ENCODE measurements at regions not wholly inside any gene's neighbourhood (a gene's known extent, or its start where the extent isn't known, plus 50 kb on each side); places are given as distances from the start of the nearest gene placed in this dataset.
A peak's percentile ranks its signal among the peaks of the same experiment; 100 is the strongest.
"Not testable (repeated sequence)": the region's sequence is repeated elsewhere in the genome, so short reads cannot be mapped to it uniquely, and the experiment has no call there.

- no peak for DNase-seq (ENCODE audit: low spot score)
Observed at GRCh38 chr12:118537481-118537917, 161.1 kb downstream of the SUDS3 start.

GRCh38 chr12:118541071-118541470 is 164.7 kb downstream of the SUDS3 start:
- DNase-seq (ENCODE audit: low spot score), result no peak

GRCh38 chr12:118541934-118542333 is 165.6 kb downstream of the SUDS3 start:
- no peak for DNase-seq (ENCODE audit: low spot score)

GRCh38 chr12:118543651-118544050 is 167.3 kb downstream of the SUDS3 start:
- no peak for DNase-seq (ENCODE audit: low spot score)

- DNase-seq (ENCODE audit: low spot score), result peak; percentile 42
Observed at GRCh38 chr12:118544569-118544968, 168.2 kb downstream of the SUDS3 start.

DNA sequence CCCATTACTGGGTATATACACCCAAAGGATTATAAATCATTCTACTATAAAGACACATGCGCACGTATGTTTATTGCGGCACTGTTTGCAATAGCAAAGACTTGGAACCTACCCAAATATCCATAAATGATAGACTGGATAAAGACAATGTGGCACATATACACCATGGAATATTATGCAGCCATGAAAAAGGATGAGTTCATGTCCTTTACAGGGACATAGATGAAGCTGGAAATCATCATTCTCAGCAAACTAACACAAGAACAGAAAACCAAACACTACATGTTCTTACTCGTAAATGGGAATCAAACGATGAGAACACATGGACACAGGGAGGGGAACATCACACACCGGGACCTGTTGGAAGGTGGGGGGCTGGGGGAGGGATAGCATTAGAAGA is 171.3 kb downstream of the SUDS3 start:
- DNase-seq (ENCODE audit: low spot score), result not testable (repeated sequence)

DNA sequence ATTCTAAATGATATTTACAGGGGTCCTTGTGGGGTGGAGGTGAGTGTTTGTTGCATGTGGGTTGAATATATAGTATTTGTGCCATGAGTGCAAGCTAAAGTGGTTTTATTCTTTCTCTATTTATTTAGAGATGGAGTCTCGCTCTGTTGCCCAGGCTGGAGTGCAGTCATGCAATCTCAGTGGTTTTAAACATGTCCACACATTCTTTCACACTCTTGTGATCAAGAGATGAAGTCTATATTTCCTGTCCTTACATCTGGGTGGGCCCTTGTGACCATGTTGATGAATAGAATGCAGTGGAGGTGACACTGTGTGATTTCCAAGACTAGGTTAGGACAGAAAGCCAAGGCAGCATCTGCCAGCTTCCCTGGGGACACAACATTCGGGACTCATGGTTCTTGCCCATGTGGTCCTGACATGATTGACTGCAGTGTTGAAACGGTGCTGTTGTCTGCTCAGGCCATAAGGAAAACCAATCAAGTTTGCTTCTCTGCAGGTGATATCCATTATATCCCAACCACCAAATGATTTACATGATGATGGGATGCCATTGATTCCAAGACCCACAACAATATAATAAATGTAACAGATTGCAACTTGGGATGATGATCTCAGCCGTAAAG is 172.6 kb downstream of the SUDS3 start:
- no peak for DNase-seq (ENCODE audit: low spot score)

GRCh38 chr12:118549510-118549980 is 173.2 kb downstream of the SUDS3 start:
- DNase-seq (ENCODE audit: low spot score), result no peak

- DNase-seq (ENCODE audit: low spot score), result no peak
Observed at GRCh38 chr12:118553856-118554504, 177.6 kb downstream of the SUDS3 start.

GRCh38 chr12:118558941-118559340 is 182.6 kb downstream of the SUDS3 start:
- no peak for DNase-seq (ENCODE audit: low spot score)

- no peak for DNase-seq (ENCODE audit: low spot score)
Observed at GRCh38 chr12:118560733-118561132, 184.4 kb downstream of the SUDS3 start.

DNA sequence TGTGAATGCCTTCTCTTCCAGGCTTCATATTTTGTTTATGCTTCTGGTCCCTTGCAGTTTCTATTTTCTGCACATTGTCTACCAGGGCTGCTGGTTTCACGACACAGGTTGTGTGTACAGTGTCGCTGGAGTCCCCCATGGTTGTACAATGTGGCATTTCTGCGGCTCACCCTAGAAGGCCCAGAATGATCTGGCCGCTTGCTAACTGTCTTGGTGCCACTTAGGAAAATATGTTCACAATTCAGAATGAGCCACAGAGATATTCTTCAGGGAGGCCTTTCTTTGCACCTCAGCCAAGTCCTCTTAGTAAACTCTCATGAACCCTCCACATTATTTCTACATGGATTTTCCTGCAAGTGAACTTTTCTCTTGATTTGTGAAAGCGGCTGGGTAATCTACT is 195.4 kb downstream of the SUDS3 start:
- DNase-seq (ENCODE audit: low spot score), result no peak

DNA sequence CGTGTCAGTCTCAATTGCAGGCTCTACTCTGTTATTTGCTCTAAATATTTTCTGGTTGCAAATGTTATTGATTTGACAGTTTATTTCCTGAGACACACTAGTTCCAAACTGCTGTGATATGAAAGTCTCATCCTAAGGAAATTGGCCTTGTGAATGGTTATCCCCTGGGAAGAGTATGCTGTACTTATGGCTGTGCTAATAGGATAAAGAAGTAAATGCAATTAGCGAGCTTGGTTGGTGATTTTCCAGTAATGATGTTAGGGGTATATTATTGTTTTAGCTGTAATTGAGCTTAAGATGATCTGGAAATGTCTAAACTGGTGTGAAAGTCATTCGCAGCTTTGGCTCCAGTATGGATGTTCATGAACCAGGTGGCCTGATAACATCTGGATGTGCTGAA is 197.9 kb downstream of the SUDS3 start:
- DNase-seq (ENCODE audit: low spot score), result no peak

DNA sequence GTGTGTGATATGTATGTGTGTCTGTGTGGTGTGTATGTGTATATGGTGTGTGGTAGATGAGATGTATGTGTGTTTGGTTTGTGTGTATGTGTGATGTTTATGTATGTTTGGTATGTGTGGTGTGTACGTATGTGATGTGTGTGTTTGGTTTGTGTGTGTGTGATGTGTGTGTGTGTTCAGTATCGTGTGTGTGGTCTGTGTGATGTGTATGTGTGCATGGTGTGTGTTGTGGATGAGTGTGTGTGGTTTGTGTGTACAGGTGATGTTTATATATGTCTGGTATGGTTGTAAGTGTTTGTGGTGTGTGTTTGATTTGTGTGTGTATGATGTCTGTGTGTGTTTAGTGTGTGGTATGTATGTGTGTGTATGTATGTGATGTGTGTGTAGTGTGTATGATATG is 199.4 kb downstream of the SUDS3 start:
- DNase-seq (ENCODE audit: low spot score), result no peak

DNA sequence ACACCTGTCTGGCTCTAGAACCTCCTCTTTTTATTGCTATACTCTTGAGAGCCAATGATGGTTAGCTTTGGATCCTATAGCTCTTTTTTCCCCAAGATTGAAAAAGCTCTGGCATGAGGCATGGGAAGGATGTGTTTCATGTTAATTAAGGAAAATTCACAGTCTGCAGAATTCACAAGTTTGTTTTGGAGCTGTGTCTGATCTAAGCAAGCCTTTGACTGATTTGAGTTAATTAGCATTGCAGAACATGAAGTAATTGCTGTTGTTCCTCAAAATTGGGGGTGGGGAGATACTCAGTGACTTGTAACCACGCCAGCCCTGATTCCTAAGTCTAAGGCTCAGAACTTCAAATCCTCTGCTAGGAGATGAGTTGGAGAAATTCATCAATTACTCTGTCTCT is 205.0 kb downstream of the SUDS3 start:
- no peak for DNase-seq (ENCODE audit: low spot score)

DNA sequence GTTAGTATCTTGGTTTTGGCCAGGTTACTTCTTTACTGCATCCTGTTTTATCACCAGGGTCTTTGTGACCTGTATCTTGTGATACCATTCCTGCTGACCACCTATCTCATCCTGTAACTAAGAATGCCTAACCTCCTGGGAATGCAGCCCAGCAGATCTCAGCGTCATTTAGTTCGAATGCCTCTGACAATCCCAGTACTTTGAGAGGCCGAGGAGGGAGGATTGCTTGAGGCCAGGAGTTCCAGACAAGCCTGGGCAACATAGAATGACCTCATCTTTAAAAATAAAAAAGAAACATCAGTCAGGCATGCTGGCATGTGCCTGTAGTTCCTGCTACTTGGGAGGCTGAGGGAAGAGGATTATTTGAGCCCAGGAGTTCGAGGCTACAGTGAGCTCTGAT is 206.5 kb downstream of the SUDS3 start:
- DNase-seq (ENCODE audit: low spot score), result no peak

- DNase-seq (ENCODE audit: low spot score), result no peak
Observed at GRCh38 chr12:118586433-118586832, 210.1 kb downstream of the SUDS3 start.

DNA sequence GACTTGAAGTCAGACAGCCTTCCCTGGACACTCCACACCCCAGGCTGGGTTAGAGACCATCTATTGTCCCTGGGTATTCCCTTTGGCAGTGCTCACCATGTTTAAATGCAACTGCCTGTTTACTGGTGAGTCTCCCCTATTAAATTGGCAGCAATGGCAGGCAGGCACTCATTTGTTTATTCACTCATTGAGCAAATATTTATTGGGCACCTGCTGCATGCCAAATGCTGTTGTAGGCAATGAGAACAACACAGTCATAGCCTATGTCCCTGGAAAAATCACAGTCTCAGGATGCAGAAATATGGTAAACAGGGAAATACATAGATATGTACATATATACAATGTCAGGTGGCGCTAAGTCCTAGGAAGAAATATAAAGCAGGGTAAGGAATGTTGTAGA is 212.8 kb downstream of the SUDS3 start:
- DNase-seq (ENCODE audit: low spot score), result no peak

DNA sequence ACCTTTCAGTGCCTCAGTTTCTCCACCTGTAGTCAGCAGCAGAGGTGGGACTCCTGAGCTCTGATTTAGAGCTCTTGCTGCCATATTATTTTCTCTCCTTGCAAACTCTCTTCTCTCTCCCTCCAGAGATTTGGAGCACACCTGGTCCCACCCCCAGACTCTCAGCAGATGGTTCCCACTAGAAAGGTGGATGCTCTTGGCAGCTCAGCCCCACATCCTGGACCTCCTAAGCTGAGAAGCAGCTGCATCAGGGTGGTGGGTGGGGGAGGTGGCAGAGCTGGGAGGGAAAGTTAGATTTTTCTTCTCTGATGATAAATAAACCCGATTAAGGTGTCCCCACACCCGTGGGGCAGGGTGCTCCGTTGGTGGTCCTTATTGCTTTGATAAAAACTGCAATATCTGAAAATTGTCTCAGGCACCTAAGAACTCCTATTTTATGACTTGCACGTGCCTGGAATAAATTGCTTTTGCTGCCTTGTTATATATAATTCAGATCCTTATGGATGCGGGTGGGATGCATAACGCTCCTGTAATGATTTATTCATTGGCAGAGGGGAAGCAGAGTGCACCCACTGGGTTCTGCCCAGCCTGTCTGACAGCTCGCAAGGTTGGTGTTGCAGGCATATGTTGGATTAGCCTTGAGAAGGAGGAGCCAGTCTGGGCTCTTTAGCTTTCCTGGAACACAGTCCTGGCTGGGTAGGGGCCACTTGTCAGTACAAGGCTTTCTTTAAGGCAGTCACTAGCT is 214.2 kb downstream of the SUDS3 start:
- DNase-seq (ENCODE audit: low spot score), result no peak

DNA sequence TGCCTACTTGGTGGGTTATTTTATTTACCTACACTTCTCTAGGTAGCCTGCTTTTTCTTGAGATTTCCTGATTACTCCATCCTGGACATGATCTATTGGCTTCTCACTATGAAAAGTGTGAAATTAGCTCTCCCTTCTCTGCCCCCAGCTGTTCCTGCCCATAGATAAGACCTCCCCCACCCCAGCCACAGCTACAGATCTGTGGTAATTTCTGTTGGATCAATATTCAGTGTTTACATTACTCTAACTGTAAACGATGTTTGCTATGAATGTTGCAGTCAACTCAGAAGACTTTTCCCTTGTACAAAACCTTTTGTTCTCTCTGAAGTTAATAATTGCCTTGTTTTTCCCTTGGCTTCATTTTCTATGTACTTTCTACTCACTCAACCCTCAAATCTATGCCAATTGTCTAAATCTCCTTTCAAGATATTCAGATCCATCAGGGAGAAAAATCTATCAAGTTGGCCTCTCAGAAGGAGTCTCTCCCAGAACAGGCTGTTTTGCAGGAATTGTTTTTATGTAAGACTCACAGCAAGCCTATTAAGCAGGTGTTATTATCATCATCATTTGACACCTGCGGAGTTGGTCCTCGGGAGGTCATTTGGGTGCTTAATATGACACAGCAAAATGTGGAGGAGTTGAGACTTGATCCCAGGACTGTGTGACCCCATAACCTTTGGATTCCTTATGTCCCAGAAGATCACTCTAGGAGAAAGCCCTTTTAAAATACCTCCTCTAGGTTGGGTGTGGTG is 227.4 kb downstream of the SUDS3 start:
- DNase-seq (ENCODE audit: low spot score), result no peak

DNA sequence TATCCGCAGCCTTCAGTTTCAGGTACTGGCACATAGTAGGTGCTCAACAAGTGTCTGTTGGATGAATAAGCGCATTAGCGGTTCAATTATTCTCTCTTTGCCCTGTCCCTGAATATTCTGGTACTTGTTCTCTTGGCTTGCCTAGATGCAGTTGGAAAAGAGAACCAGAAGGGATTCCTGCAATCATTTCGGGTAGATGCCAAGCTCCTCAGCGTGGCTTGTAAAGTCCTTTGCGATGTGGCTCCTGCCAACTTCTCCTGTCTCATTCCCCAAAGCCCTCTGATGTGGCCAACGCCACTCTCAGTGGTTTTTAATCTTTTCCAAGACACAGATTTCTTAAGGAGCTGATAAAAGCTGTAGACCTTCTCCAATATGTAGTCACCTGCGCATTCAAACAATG is 230.3 kb downstream of the SUDS3 start:
- no peak for DNase-seq (ENCODE audit: low spot score)

DNA sequence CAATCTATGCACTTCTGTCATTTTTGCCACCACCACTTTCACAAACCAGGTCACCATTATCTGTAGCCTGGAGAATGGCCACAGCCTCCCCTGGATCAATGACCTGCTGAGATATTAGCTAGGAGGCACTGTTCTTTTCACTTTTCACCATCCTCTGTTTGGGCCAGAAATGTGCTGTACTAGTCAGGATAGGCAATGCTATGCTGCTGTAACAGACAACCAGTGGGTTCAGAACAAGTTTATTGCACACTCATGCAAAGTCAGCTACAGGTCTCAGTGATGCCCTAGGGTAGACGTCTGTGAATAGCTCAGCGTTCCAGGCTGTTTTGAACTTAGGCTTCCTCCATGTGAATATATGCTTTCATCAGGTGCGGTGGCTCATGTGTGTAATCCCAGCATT is 231.5 kb downstream of the SUDS3 start:
- DNase-seq (ENCODE audit: low spot score), result no peak

Measured in A172 (cell line).